C4-2B (cell line): ENCODE measurements at regions not wholly inside any gene's neighbourhood (a gene's known extent, or its start where the extent isn't known, plus 50 kb on each side); places are given as distances from the start of the nearest gene placed in this dataset.
A peak's percentile ranks its signal among the peaks of the same experiment; 100 is the strongest.
"Not testable (repeated sequence)": the region's sequence is repeated elsewhere in the genome, so short reads cannot be mapped to it uniquely, and the experiment has no call there.

Experiments
- H3K27ac ChIP-seq: fragments of 450-650 bp; 2 replicates; pipeline ENCODE4 v1.5.1; 2017
- ZFX ChIP-seq: fragments of 450-650 bp; IDR thresholded peaks from 2 replicates; pipeline ENCODE4 v1.6.1; 2017
- TF ChIP-seq, protein P1 (sequence below): fragments of 450-650 bp; conservative IDR thresholded peaks from 2 replicates; pipeline ENCODE4 v1.5.1; 2017; ENCODE audit warnings: mild to moderate bottlenecking

GRCh38 chr3:164406281-164406680 is 672.0 kb downstream of the SI start:
- TF ChIP-seq ZFX, result no peak
- TF ChIP-seq, protein P1, sequence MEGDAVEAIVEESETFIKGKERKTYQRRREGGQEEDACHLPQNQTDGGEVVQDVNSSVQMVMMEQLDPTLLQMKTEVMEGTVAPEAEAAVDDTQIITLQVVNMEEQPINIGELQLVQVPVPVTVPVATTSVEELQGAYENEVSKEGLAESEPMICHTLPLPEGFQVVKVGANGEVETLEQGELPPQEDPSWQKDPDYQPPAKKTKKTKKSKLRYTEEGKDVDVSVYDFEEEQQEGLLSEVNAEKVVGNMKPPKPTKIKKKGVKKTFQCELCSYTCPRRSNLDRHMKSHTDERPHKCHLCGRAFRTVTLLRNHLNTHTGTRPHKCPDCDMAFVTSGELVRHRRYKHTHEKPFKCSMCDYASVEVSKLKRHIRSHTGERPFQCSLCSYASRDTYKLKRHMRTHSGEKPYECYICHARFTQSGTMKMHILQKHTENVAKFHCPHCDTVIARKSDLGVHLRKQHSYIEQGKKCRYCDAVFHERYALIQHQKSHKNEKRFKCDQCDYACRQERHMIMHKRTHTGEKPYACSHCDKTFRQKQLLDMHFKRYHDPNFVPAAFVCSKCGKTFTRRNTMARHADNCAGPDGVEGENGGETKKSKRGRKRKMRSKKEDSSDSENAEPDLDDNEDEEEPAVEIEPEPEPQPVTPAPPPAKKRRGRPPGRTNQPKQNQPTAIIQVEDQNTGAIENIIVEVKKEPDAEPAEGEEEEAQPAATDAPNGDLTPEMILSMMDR, result no peak
- H3K27ac ChIP-seq, result no peak overlapping the region

DNA sequence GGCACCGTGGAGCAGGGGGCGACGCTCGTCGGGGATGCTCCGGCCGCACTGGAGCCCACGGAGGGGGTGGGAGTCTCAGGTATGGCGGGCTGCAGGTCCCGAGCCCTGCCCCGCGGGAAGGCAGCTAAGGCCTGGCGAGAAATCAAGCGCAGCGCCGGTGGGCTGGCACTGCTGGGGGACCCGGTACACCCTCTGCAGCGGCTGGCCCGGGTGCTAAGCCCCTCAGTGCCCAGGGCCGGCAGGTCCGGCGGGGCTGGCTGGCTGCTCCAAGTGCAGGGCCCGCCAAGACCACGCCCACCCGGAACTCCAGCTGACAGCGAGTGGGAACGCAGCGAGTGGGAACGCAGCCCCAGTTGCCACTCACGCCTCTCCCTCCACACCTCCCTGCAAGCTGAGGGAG is 676.4 kb downstream of the SI start:
- H3K27ac ChIP-seq, result no peak overlapping the region
- TF ChIP-seq, protein P1, result no peak
- TF ChIP-seq ZFX, result no peak

DNA sequence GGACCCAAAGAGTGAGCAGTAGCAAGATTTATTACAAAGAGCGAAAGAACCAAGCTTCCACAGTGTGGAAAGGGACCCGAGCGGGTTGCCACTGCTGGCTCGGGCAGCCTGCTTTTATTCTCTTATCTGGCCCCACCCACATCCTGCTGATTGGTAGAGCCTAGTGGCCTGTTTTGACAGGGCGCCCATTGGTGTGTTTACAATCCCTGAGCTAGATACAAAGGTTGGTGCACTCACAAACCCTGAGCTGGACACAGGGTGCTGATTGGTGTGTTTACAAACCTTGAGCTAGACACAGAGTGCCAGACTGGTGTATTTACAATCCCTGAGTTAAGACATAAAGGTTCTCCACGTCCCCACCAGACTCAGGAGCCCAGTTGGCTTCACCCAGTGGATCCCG is 676.9 kb downstream of the SI start:
- not testable (repeated sequence) for H3K27ac ChIP-seq

DNA sequence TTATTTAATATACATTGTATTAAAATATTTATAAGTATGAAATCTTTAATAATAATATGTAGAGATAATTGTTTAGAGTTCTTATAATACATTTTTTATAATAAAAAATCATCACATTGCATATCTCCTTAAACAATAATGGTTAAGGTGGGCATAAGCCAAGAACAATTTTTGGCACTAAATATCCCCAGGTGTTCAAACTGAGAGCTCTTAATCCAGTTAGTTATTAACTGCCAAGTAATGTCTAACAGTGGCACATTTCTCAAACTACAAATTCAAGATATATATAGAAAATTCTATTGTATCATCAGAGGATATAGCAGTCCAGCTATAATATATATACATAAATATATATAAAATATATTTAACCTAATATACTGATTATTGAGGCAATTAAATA is 680.8 kb downstream of the SI start:
- no peak overlapping the region for H3K27ac ChIP-seq
- TF ChIP-seq, protein P1, result no peak
- TF ChIP-seq ZFX, result no peak

- H3K27ac ChIP-seq, result no peak overlapping the region
- TF ChIP-seq ZFX, result no peak
- TF ChIP-seq, protein P1, result peak; percentile 26
Measured at GRCh38 chr3:164393171-164393570, 685.1 kb downstream of the SI start.

DNA sequence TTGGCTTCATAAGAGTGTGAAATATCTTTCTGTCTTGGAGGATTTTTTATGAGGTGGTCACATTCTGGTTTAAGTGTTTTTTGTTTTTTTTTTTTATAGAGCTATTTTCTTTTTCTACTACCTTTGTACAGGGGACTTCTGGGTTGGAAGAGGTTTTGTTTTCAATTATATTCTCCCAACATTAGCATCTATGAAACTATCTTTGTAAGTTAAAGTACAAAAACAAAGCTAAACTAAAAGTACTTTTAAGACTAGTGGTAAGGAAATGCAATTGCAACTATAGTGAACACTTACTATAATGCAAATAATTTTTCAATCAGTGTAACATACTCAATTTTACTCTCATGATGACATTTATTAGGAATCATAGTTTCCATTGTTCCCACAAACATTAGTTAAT is 688.2 kb downstream of the SI start:
- TF ChIP-seq, protein P1, result peak; percentile 64
- TF ChIP-seq ZFX, result no peak
- no peak overlapping the region for H3K27ac ChIP-seq

DNA sequence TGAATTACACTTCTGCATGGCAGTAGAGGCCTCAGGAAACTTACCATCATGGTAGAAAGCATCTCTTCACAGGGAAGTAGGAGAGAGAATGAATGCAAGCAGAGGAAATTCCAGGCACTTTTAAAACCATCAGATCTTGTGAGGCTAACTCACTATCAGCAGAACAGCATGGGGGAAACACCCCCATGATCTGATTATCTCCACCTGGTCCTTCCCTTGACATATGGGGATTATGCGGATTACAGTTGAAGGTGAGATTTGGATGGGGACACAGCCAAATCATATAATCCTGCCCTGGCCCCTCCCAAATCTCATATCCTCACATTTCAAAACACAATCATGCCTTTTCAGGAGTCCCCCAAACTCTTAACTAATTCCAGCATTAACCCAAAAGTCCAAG is 691.1 kb downstream of the SI start:
- no peak for TF ChIP-seq ZFX
- TF ChIP-seq, protein P1, result no peak
- no peak overlapping the region for H3K27ac ChIP-seq

- TF ChIP-seq, protein P1, result no peak
- no peak for TF ChIP-seq ZFX
- no peak overlapping the region for H3K27ac ChIP-seq
Measured at GRCh38 chr3:164380156-164380555, 698.1 kb downstream of the SI start.
